Kidney (tissue), 13 donors: ENCODE measurements at regions not wholly inside any gene's neighbourhood (a gene's known extent, or its start where the extent isn't known, plus 50 kb on each side); places are given as distances from the start of the nearest gene placed in this dataset.

ENCODE experiments used
- DNase-seq, 5 donors: peaks; one replicate each; pipeline ENCODE4 v3.0.0-alpha.2; 2013 to 2020
- FAIRE-seq: peaks from 2 replicates; lab custom pipeline; 2012; peaks lifted over from hg19 to GRCh38; lab: Jason Lieb, UNC
- H3K27ac ChIP-seq, 2 donors: one replicate each; pipeline ENCODE4 v1.7.0; 2013; ENCODE audit warnings: low read depth in 2 of 2, low read length in 2 of 2, inconsistent platforms in 1 of 2
- H3K27me3 ChIP-seq: one replicate; pipeline ENCODE4 v1.7.1; 2013; ENCODE audit warnings: low read length, inconsistent platforms; ENCODE audit not compliant: control insufficient read depth, insufficient read depth
- H3K36me3 ChIP-seq, 3 donors: one replicate each; pipeline versions ENCODE4 v1.7.0 to v1.7.1; 2013; ENCODE audit warnings: low read length in 3 of 3, control low read depth in 1 of 3, inconsistent platforms in 1 of 3; ENCODE audit not compliant: insufficient read depth in 3 of 3, control insufficient read depth in 2 of 3
- H3K4me1 ChIP-seq, 3 donors: one replicate each; pipeline versions ENCODE4 v1.7.0 to v1.7.1; 2013; ENCODE audit warnings: low read length in 3 of 3, inconsistent platforms in 1 of 3, low read depth in 1 of 3; ENCODE audit not compliant: control insufficient read depth in 2 of 3, insufficient read depth in 2 of 3
- H3K4me3 ChIP-seq, 3 donors: one replicate each; pipeline versions ENCODE4 v1.7.0 to v1.8.1; 2013; ENCODE audit warnings: low read length in 3 of 3, control low read depth in 1 of 3, inconsistent platforms in 1 of 3
- H3K9ac ChIP-seq, 3 donors: one replicate each; pipeline versions ENCODE4 v1.7.0 to v1.7.1; 2013; ENCODE audit warnings: low read length in 3 of 3, control low read depth in 1 of 3, inconsistent platforms in 1 of 3
- H3K9me3 ChIP-seq, 3 donors: one replicate each; pipeline versions ENCODE4 v1.7.0 to v1.7.1; 2013; ENCODE audit warnings: low read length in 3 of 3, control low read depth in 1 of 3, inconsistent platforms in 1 of 3; ENCODE audit not compliant: control insufficient read depth in 2 of 3, insufficient read depth in 1 of 3
- CTCF ChIP-seq: IDR thresholded peaks from 3 replicates; pipeline ENCODE4 v1.5.1; 2012; ENCODE audit warnings: mild to moderate bottlenecking, moderate library complexity, borderline replicate concordance; ENCODE audit not compliant: insufficient read depth; ENCODE audit errors: extremely low read depth
- intact Hi-C: fragments of 100-400 bp; cut with DNase I; formaldehyde crosslinking; loops from one replicate; pipeline ENCODE4 v1.11.1; 2022
- donor health status: control.
- donor health status: control.
- donor health status: control.
- donor health status: control.
- donor health status: control.
- donor health status: DM: yes; HTN: yes; CAD: no.
- donor health status: Normal renal cell carcinoma (clear cell type).

DNA sequence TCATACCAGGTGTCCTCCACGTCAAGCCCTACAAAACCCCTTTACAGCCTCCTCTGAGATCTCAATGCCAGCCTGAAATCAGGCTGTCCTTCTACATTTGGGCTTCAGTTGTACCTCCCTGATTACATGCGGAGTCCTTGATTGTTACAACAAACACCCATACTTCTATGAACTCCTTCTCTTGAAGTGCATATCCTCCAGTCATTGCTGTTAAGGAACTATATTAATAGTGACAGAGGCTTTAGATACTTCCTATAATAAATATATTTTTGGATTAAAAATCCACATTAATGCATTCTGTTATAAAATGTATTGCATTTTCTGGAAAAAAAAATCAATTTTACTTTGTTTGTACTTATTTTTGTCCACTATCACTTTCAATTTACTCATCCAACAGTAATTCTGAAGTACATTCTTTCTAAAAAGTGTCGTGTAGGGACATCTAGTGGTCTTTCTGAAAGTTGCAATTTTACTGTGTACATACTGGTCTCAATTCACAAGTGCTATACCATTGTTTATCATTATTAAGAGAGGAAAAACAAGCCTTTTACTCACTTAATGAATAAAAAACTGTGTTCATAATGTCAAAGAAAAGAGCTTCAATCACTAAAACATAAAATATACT is 316.4 kb downstream of the DSEL start:
- Histone ChIP-seq H3K4me3 (no peak overlapping the region), H3K27ac (no peak overlapping the region), H3K4me1 (no peaks in the 10 kb centered on the region), H3K9me3 (no peaks in the 10 kb centered on the region), H3K9ac (no peak overlapping the region), H3K27me3 (no peaks in the 10 kb centered on the region), H3K36me3 (no peaks in the 10 kb centered on the region)
- intact Hi-C loops = loop anchor here (10.0 kb wide), 1 partner anchor 95 kb away; no protein-coding TSS in a partner anchor
- FAIRE-seq (peak; percentile 98), DNase-seq (peak in 2 of 5 donors; percentile 64 to 81)
- TF ChIP-seq CTCF = peak; percentile 68

GRCh38 chr18:67194886-67195285 is 321.6 kb downstream of the DSEL start:
- intact Hi-C loops = no loop called here
- H3K9ac ChIP-seq = no peak overlapping the region
- FAIRE-seq (no peak), DNase-seq (no peak)
- H3K36me3 ChIP-seq = no peaks in the 10 kb centered on the region
- H3K27ac ChIP-seq = no peak overlapping the region
- H3K4me1 ChIP-seq = no peaks in the 10 kb centered on the region
- H3K4me3 ChIP-seq = no peak overlapping the region
- H3K9me3 ChIP-seq = no peaks in the 10 kb centered on the region
- TF ChIP-seq CTCF = no peak
- H3K27me3 ChIP-seq = no peaks in the 10 kb centered on the region

DNA sequence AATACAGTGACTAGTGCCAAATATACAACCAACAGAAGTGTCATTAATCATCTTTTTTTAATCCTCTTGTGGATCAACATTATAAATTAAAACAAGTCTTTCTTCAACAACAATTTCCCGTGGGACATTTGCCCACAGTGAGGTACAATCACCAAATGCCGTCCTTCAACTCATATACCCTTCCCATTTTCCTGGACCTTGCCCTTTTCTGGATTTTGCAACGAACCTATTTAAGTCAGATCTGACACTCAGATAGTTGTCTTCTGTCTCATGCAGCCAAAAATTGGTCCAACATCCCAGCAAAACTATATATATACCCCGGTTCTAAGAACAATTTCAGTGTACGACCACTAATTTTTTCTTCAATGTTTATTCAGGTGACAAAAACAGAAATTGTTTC is 324.0 kb downstream of the DSEL start:
- no peak overlapping the region for H3K4me3 ChIP-seq
- H3K27me3 ChIP-seq = no peaks in the 10 kb centered on the region
- FAIRE-seq (no peak), DNase-seq (no peak)
- H3K36me3 ChIP-seq = no peaks in the 10 kb centered on the region
- H3K4me1 ChIP-seq = no peaks in the 10 kb centered on the region
- intact Hi-C loops = no loop called here
- H3K27ac ChIP-seq = no peak overlapping the region
- no peak overlapping the region for H3K9ac ChIP-seq
- no peaks in the 10 kb centered on the region for H3K9me3 ChIP-seq
- TF ChIP-seq CTCF = no peak

DNA sequence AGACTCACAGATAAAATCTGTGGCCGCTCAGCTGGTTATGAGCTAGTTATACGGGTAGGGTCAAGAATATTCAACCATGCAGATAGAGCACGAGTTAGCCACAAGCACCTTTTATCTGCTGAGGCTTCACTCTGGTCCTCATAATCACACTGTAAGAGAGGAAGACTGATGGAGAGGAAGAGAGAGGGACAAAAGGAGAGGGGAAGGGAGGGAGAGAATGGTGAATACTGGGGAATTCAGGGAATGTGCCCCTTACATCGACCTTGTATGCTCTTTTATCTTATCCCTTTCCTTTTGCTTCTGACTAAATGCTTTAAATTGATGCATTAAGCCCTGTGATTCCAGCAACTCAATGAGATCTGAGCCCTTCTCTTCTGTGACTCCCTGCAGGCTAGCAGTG is 333.1 kb downstream of the DSEL start:
- H3K4me1 ChIP-seq = no peaks in the 10 kb centered on the region
- H3K27ac ChIP-seq = no peak overlapping the region
- H3K9ac ChIP-seq = no peak overlapping the region
- intact Hi-C loops = no loop called here
- H3K9me3 ChIP-seq = no peaks in the 10 kb centered on the region
- no peaks in the 10 kb centered on the region for H3K27me3 ChIP-seq
- no peak for FAIRE-seq
- no peaks in the 10 kb centered on the region for H3K36me3 ChIP-seq
- TF ChIP-seq CTCF = no peak
- no peak for DNase-seq
- H3K4me3 ChIP-seq = no peak overlapping the region
